K562 (cell line): ENCODE measurements at regions not wholly inside any gene's neighbourhood (a gene's known extent, or its start where the extent isn't known, plus 50 kb on each side); places are given as distances from the start of the nearest gene placed in this dataset.

Experiments
- CCAR2 ChIP-seq: fragments of 200-400 bp; formaldehyde crosslinking; IDR thresholded peaks from 2 replicates; pipeline ENCODE4 v1.6.1; 2017; ENCODE audit warnings: mild to moderate bottlenecking, low read depth, low read length
- GATA2 ChIP-seq: sonication (generic); formaldehyde crosslinking; IDR thresholded peaks from 2 replicates; pipeline ENCODE4 v1.4.0; 2020; ENCODE audit warnings: mild to moderate bottlenecking, missing genetic modification reagents
- HINFP ChIP-seq: fragments of 450-650 bp; conservative IDR thresholded peaks from 2 replicates; pipeline ENCODE4 v1.6.1; 2016; ENCODE audit warnings: missing genetic modification characterization, low read depth, mild to moderate bottlenecking, control low read depth, missing compliant biosample characterization
- HMG20B ChIP-seq: fragments of 250-450 bp; sonication (Bioruptor Pico); IDR thresholded peaks from 2 replicates; pipeline ENCODE4 v1.5.0; 2021; ENCODE audit warnings: mild to moderate bottlenecking
- NFATC3 ChIP-seq: fragments of 450-650 bp; IDR thresholded peaks from 2 replicates; pipeline ENCODE4 v1.6.1; 2017; ENCODE audit warnings: mild to moderate bottlenecking
- SAP30 ChIP-seq: fragments of 200-600 bp; sonication (generic); IDR thresholded peaks from 2 replicates; pipeline ENCODE4 v1.6.1; 2012; ENCODE audit warnings: borderline replicate concordance, low read depth, mild to moderate bottlenecking, moderate library complexity, low read length, control low read depth, inconsistent platforms; ENCODE audit not compliant: insufficient read depth, poor library complexity, severe bottlenecking
- TF ChIP-seq, protein P1 (sequence below): fragments of 250-450 bp; sonication (Bioruptor Pico); IDR thresholded peaks from 2 replicates; pipeline ENCODE4 v1.8.0; 2022; ENCODE audit warnings: inconsistent platforms, mild to moderate bottlenecking, moderate library complexity, borderline replicate concordance

GRCh38 chr6:100115407-100116101, 121.5 kb upstream of the MCHR2 start (continued):
- TF ChIP-seq, protein P1, sequence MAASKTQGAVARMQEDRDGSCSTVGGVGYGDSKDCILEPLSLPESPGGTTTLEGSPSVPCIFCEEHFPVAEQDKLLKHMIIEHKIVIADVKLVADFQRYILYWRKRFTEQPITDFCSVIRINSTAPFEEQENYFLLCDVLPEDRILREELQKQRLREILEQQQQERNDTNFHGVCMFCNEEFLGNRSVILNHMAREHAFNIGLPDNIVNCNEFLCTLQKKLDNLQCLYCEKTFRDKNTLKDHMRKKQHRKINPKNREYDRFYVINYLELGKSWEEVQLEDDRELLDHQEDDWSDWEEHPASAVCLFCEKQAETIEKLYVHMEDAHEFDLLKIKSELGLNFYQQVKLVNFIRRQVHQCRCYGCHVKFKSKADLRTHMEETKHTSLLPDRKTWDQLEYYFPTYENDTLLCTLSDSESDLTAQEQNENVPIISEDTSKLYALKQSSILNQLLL (CRISPR knock-in tag), result no peak
- TF ChIP-seq NFATC3 (no peak), CCAR2 (no peak), SAP30 (no peak), HMG20B (CRISPR knock-in tag) (no peak), HINFP (tag) (no peak), GATA2 (CRISPR knock-in tag) (no peak)
